NCI-H1930 (cell line): ENCODE measurements at regions not wholly inside any gene's neighbourhood (a gene's known extent, or its start where the extent isn't known, plus 50 kb on each side); places are given as distances from the start of the nearest gene placed in this dataset.
"Not testable (repeated sequence)": the region's sequence is repeated elsewhere in the genome, so short reads cannot be mapped to it uniquely, and the experiment has no call there.

ENCODE experiments used
- DNase-seq, 2 experiments: peaks; one replicate each; lab custom pipeline; 2025; lab: John Stamatoyannopoulos, UW

GRCh38 chr17:70375406-70375805 is 206.1 kb downstream of the KCNJ2 start:
- no peak for DNase-seq

- no peak for DNase-seq
These were observed 206.8 kb downstream of the KCNJ2 start for GRCh38 chr17:70375813-70376770.

- no peak for DNase-seq
These were observed 208.3 kb downstream of the KCNJ2 start for GRCh38 chr17:70377654-70378053.

- DNase-seq: no peak
These were observed 208.7 kb downstream of the KCNJ2 start for GRCh38 chr17:70378076-70378475.

GRCh38 chr17:70379945-70380344 is 210.6 kb downstream of the KCNJ2 start:
- DNase-seq: no peak

GRCh38 chr17:70381916-70382315 is 212.6 kb downstream of the KCNJ2 start:
- not testable (repeated sequence) for DNase-seq

- DNase-seq: no peak
These were observed 219.0 kb downstream of the KCNJ2 start for GRCh38 chr17:70388326-70388725.

- DNase-seq: not testable (repeated sequence)
These were observed 220.0 kb downstream of the KCNJ2 start for GRCh38 chr17:70389232-70389757.

GRCh38 chr17:70390049-70390448 is 220.7 kb downstream of the KCNJ2 start:
- no peak for DNase-seq

GRCh38 chr17:70394473-70395232 is 225.3 kb downstream of the KCNJ2 start:
- no peak for DNase-seq

- no peak for DNase-seq
These were observed 236.3 kb downstream of the KCNJ2 start for GRCh38 chr17:70405492-70406220.

GRCh38 chr17:70407506-70407905 is 238.2 kb downstream of the KCNJ2 start:
- no peak for DNase-seq

GRCh38 chr17:70408768-70409167 is 239.4 kb downstream of the KCNJ2 start:
- no peak for DNase-seq

GRCh38 chr17:70414300-70414699 is 245.0 kb downstream of the KCNJ2 start:
- DNase-seq: no peak

GRCh38 chr17:70420861-70421445 is 251.6 kb downstream of the KCNJ2 start:
- DNase-seq: no peak

- no peak for DNase-seq
These were observed 253.5 kb downstream of the KCNJ2 start for GRCh38 chr17:70422862-70423261.

GRCh38 chr17:70423562-70423961 is 254.2 kb downstream of the KCNJ2 start:
- DNase-seq: no peak

- no peak for DNase-seq
These were observed 257.4 kb downstream of the KCNJ2 start for GRCh38 chr17:70426752-70427151.

- DNase-seq: no peak
These were observed 265.5 kb downstream of the KCNJ2 start for GRCh38 chr17:70434536-70435490.

GRCh38 chr17:70437656-70438055 is 268.3 kb downstream of the KCNJ2 start:
- DNase-seq: no peak
